Panc1 (cell line): ENCODE measurements at regions not wholly inside any gene's neighbourhood (a gene's known extent, or its start where the extent isn't known, plus 50 kb on each side); places are given as distances from the start of the nearest gene placed in this dataset.

Experiments
- ATAC-seq: fragments of 200-7000 bp; cut with Tn5 transposase; 2 replicates; pipeline ENCODE4 v1.9.1; 2020; ENCODE audit warnings: mild to moderate bottlenecking, moderate library complexity
- BruUV-seq: library from RNA; stranded (reverse); fragments of 400-500 nt; replicated peaks from 2 replicates; lab custom pipeline; 2021; lab: Mats Ljungman, UMichigan
- CTCF ChIA-PET: fragments of 300-600 bp; sonication (Branson Sonifier 250); formaldehyde crosslinking; loops from one replicate; lab custom pipeline; 2022; ENCODE audit warnings: antibody characterized with exemption; lab: Charles Lee
- POLR2A ChIA-PET: fragments of 300-600 bp; sonication (Branson Sonifier 250); formaldehyde crosslinking; loops from one replicate; lab custom pipeline; 2022; ENCODE audit warnings: antibody characterized with exemption; lab: Charles Lee
- DNase-seq: peaks from one replicate; pipeline ENCODE4 v3.0.0-alpha.2; 2010; ENCODE audit warnings: low read depth, low spot score
- H3K27ac ChIP-seq: 2 replicates; pipeline ENCODE4 v1.5.1; 2011; ENCODE audit warnings: mild to moderate bottlenecking, low read length, inconsistent platforms
- H3K27me3 ChIP-seq: fragments of 200-500 bp; sonication (Bioruptor generic); 2 replicates; pipeline ENCODE4 v1.6.0; 2014; ENCODE audit warnings: low read length, inconsistent platforms; ENCODE audit not compliant: control insufficient read depth, insufficient read depth
- H3K36me3 ChIP-seq: fragments of 200-500 bp; sonication (Bioruptor generic); 2 replicates; pipeline ENCODE4 v1.5.1; 2014; ENCODE audit warnings: inconsistent platforms, mild to moderate bottlenecking, low read length, moderate library complexity; ENCODE audit not compliant: control insufficient read depth, insufficient read depth
- H3K4me1 ChIP-seq: 2 replicates; pipeline ENCODE4 v1.5.1; 2011; ENCODE audit warnings: inconsistent platforms, mild to moderate bottlenecking, low read length, moderate library complexity; ENCODE audit not compliant: control insufficient read depth, insufficient read depth
- H3K4me3 ChIP-seq, 2 experiments: 2 replicates each; pipeline ENCODE4 v1.5.1; 2011 to 2012; ENCODE audit warnings: low read depth in 2 of 2, low read length in 2 of 2, mild to moderate bottlenecking in 2 of 2, inconsistent platforms in 1 of 2, moderate library complexity in 1 of 2
- H3K9me3 ChIP-seq: fragments of 200-500 bp; sonication (Bioruptor generic); 2 replicates; pipeline ENCODE4 v1.5.1; 2014; ENCODE audit warnings: low read depth, mild to moderate bottlenecking, inconsistent platforms, low read length, moderate library complexity; ENCODE audit not compliant: control insufficient read depth, insufficient read depth
- POLR2AphosphoS5 ChIP-seq: IDR thresholded peaks from 2 replicates; pipeline ENCODE4 v1.6.1; 2012; ENCODE audit warnings: mild to moderate bottlenecking, low read depth, low read length, moderate library complexity
- REST ChIP-seq, 2 experiments: IDR thresholded peaks; 2 replicates each; pipeline ENCODE4 v1.6.1; 2011 to 2012; ENCODE audit warnings: low read depth in 2 of 2, control low read depth in 1 of 2, low read length in 1 of 2, mild to moderate bottlenecking in 1 of 2, moderate library complexity in 1 of 2; ENCODE audit not compliant: insufficient read depth in 1 of 2
- SIN3A ChIP-seq: IDR thresholded peaks from 2 replicates; pipeline ENCODE4 v1.6.1; 2012; ENCODE audit warnings: low read depth, mild to moderate bottlenecking, low read length, moderate library complexity, borderline replicate concordance; ENCODE audit not compliant: insufficient read depth
- TCF7L2 ChIP-seq: IDR thresholded peaks from 2 replicates; pipeline ENCODE4 v1.6.1; 2011; ENCODE audit warnings: mild to moderate bottlenecking, low read depth, low read length, inconsistent platforms
- in situ Hi-C: cut with HindIII; loops from 2 replicates; pipeline ENCODE4 v1.10.0; 2016; ENCODE audit warnings: low sequenced_read_pairs, low pct_unique_long_range_greater_than_20kb
- intact Hi-C: fragments of 100-400 bp; cut with micrococcal nuclease; formaldehyde crosslinking; loops from one replicate; pipeline ENCODE4 v1.10.0; 2022; ENCODE audit not compliant: unreplicated experiment
- TF ChIP-seq, protein P1 (sequence below): fragments of 450-650 bp; IDR thresholded peaks from 2 replicates; pipeline ENCODE4 v1.5.1; 2017; ENCODE audit warnings: mild to moderate bottlenecking

DNA sequence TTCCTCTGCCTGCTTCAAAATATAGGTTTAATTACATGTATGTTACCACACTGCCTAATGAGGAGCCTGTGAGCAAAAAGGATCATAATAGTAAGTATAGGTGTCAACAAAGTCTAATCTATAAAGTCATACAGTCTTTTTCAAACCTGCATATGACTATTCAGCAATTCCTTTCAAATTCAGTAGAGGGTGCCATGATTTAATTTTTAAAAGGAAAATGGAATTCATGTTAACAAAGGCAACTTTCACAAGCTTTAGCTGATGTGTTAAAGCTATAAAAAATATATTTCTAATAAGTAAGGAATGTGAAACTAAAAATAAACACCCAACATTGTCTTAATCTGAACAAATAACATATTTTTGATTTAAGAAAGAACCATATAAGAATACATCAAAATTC, 52.1 kb downstream of the MPP7 start:
- CTCF ChIA-PET, result interaction anchor here (0.6 to 1.6 kb wide), 2 partner anchors 131 to 155 kb away, joined by 6 read pairs; no protein-coding TSS in a partner anchor
- in situ Hi-C loops, result no loop called here
- H3K27ac ChIP-seq, result no peak overlapping the region
- POLR2A ChIA-PET, result no interaction called here
- no peak for TF ChIP-seq POLR2AphosphoS5
- TF ChIP-seq, protein P1, sequence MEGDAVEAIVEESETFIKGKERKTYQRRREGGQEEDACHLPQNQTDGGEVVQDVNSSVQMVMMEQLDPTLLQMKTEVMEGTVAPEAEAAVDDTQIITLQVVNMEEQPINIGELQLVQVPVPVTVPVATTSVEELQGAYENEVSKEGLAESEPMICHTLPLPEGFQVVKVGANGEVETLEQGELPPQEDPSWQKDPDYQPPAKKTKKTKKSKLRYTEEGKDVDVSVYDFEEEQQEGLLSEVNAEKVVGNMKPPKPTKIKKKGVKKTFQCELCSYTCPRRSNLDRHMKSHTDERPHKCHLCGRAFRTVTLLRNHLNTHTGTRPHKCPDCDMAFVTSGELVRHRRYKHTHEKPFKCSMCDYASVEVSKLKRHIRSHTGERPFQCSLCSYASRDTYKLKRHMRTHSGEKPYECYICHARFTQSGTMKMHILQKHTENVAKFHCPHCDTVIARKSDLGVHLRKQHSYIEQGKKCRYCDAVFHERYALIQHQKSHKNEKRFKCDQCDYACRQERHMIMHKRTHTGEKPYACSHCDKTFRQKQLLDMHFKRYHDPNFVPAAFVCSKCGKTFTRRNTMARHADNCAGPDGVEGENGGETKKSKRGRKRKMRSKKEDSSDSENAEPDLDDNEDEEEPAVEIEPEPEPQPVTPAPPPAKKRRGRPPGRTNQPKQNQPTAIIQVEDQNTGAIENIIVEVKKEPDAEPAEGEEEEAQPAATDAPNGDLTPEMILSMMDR, result peak; percentile 43; the same call in 1 of the 2 replicates
- H3K36me3 ChIP-seq, result no peaks in the 10 kb centered on the region
- DNase-seq (no peak), ATAC-seq (no peak)
- H3K27me3 ChIP-seq, result no peaks in the 10 kb centered on the region; the same call in none of the 2 replicates
- H3K4me3 ChIP-seq, result no peak overlapping the region
- BruUV-seq, result no TSS peak
- no peaks in the 10 kb centered on the region for H3K9me3 ChIP-seq
- no peaks in the 10 kb centered on the region for H3K4me1 ChIP-seq
- intact Hi-C loops, result loop anchor here (2.0 kb wide), 1 partner anchor 132 kb away; no protein-coding TSS in a partner anchor

DNA sequence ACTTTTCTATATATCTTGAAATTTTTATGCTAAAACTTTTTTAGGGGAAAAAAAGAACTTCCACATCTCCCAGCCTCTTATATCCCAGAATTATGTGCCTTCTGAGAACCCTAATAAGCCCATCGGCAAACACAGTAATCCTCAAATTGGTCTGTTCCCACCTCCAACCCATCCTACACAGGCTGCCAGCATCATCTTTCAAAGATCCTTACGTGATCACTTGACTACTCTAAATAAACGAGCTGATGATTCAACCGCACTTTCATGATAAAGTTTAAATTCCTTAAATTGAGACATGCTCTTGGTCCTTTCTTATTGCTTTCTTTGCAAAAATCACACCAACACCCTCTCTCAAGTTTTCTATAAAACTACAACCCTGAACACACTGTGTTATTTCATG, 52.5 kb downstream of the MPP7 start:
- no peaks in the 10 kb centered on the region for H3K4me1 ChIP-seq
- H3K4me3 ChIP-seq, result no peak overlapping the region
- H3K27me3 ChIP-seq, result no peaks in the 10 kb centered on the region; the same call in 1 of the 2 replicates
- ChIA-PET CTCF (interaction anchor here (1.6 kb wide), 1 partner anchor 131 kb away, joined by 6 read pairs; no protein-coding TSS in a partner anchor), POLR2A (no interaction called here)
- no peak for ATAC-seq
- H3K9me3 ChIP-seq, result no peaks in the 10 kb centered on the region
- in situ Hi-C loops, result no loop called here
- no peaks in the 10 kb centered on the region for H3K36me3 ChIP-seq
- no TSS peak for BruUV-seq
- H3K27ac ChIP-seq, result no peak overlapping the region
- intact Hi-C loops, result loop anchor here (2.0 kb wide), 1 partner anchor 132 kb away; no protein-coding TSS in a partner anchor
- DNase-seq, result no peak
- TF ChIP-seq TCF7L2, result no peak
- no peak for TF ChIP-seq POLR2AphosphoS5
- TF ChIP-seq, protein P1, result no peak
- no peak for TF ChIP-seq REST (IDR thresholded peaks at IDR 0.05; ENCODE audit: insufficient read depth in 1 of 2, low read depth in 2 of 2, low read length in 1 of 2)
- TF ChIP-seq SIN3A, result no peak
